GM13977 (cell line): ENCODE measurements at regions not wholly inside any gene's neighbourhood (a gene's known extent, or its start where the extent isn't known, plus 50 kb on each side); places are given as distances from the start of the nearest gene placed in this dataset.

Experiments used
- DNase-seq: peaks from one replicate; pipeline ENCODE4 v3.0.0; 2012; ENCODE audit warnings: low spot score
- CTCF ChIP-seq: IDR thresholded peaks from 2 replicates; pipeline ENCODE4 v1.5.1; 2012; ENCODE audit warnings: mild to moderate bottlenecking, control low read depth; ENCODE audit not compliant: insufficient read depth; ENCODE audit errors: extremely low read depth, missing control alignments
- in situ Hi-C: fragments of 300-500 bp; cut with MboI; formaldehyde crosslinking; loops from one replicate; pipeline ENCODE4 v1.12.0; 2022; ENCODE audit warnings: low sequenced_read_pairs, low pct_unique_long_range_greater_than_20kb, mixed read lengths, inconsistent platforms; ENCODE audit not compliant: unreplicated experiment

- DNase-seq, result no peak
- TF ChIP-seq CTCF, result no peak
- in situ Hi-C loops, result no loop called here
Observed at GRCh38 chr4:159655547-159655946, 552.7 kb downstream of the RAPGEF2 start.

GRCh38 chr4:159669094-159669493 is 566.2 kb downstream of the RAPGEF2 start:
- TF ChIP-seq CTCF, result no peak
- in situ Hi-C loops, result no loop called here
- DNase-seq, result no peak

- in situ Hi-C loops, result no loop called here
- no peak for TF ChIP-seq CTCF
- DNase-seq, result no peak
Observed at GRCh38 chr4:159673221-159673620, 570.3 kb downstream of the RAPGEF2 start.

- in situ Hi-C loops, result no loop called here
- no peak for TF ChIP-seq CTCF
- DNase-seq, result no peak
Observed at GRCh38 chr4:159674241-159674640, 571.4 kb downstream of the RAPGEF2 start.

- in situ Hi-C loops, result no loop called here
- no peak for TF ChIP-seq CTCF
- no peak for DNase-seq
Observed at GRCh38 chr4:159677521-159677920, 574.6 kb downstream of the RAPGEF2 start.

GRCh38 chr4:159682996-159683395 is 580.1 kb downstream of the RAPGEF2 start:
- in situ Hi-C loops, result no loop called here
- DNase-seq, result no peak
- no peak for TF ChIP-seq CTCF

- TF ChIP-seq CTCF, result no peak
- in situ Hi-C loops, result no loop called here
- DNase-seq, result no peak
Observed at GRCh38 chr4:159684061-159684460, 581.2 kb downstream of the RAPGEF2 start.
